ENCODE measurements at regions not wholly inside any gene's neighbourhood (a gene's known extent, or its start where the extent isn't known, plus 50 kb on each side); places are given as distances from the start of the nearest gene placed in this dataset.

GRCh38 chr12:105907982-105908381 is 230.8 kb downstream of the NUAK1 start:
- DNase-seq (ENCODE audit: low spot score in 2 of 2) (no peak), FAIRE-seq (no peak)

GRCh38 chr12:105910030-105910429 is 228.7 kb downstream of the NUAK1 start:
- DNase-seq (ENCODE audit: low spot score in 2 of 2) (no peak), FAIRE-seq (no peak)

GRCh38 chr12:105911966-105912365 is 226.8 kb downstream of the NUAK1 start:
- no peak for FAIRE-seq
- no peak for DNase-seq (ENCODE audit: low spot score in 2 of 2)

GRCh38 chr12:105912882-105913678 is 225.7 kb downstream of the NUAK1 start:
- no peak for FAIRE-seq

GRCh38 chr12:105915997-105916759 is 222.6 kb downstream of the NUAK1 start:
- DNase-seq (ENCODE audit: low spot score in 2 of 2) (no peak), FAIRE-seq (no peak)

More at GRCh38 chr12:105912882-105913678, 225.7 kb downstream of the NUAK1 start:
- no peak for DNase-seq (ENCODE audit: low spot score in 2 of 2)

GRCh38 chr12:105916760-105917039 is 222.1 kb downstream of the NUAK1 start:
- DNase-seq (ENCODE audit: low spot score in 2 of 2) (no peak), FAIRE-seq (no peak)

- DNase-seq (ENCODE audit: low spot score in 2 of 2), result peak in 1 of 2 donors; percentile 12
- FAIRE-seq, result no peak
Measured at GRCh38 chr12:105920161-105920684, 218.5 kb downstream of the NUAK1 start.

- DNase-seq (ENCODE audit: low spot score in 2 of 2), result no peak
- FAIRE-seq, result no peak
Measured at GRCh38 chr12:105921055-105921454, 217.7 kb downstream of the NUAK1 start.

- no peak for FAIRE-seq
- no peak for DNase-seq (ENCODE audit: low spot score in 2 of 2)
Measured at GRCh38 chr12:105921872-105922669, 216.7 kb downstream of the NUAK1 start.

GRCh38 chr12:105922670-105923102 is 216.1 kb downstream of the NUAK1 start:
- no peak for FAIRE-seq
- DNase-seq (ENCODE audit: low spot score in 2 of 2), result no peak

GRCh38 chr12:105924526-105925208 is 214.1 kb downstream of the NUAK1 start:
- DNase-seq (ENCODE audit: low spot score in 2 of 2) (no peak), FAIRE-seq (no peak)

- DNase-seq (ENCODE audit: low spot score in 2 of 2), result no peak
- no peak for FAIRE-seq
Measured at GRCh38 chr12:105927564-105927963, 211.2 kb downstream of the NUAK1 start.

GRCh38 chr12:105928436-105928835 is 210.3 kb downstream of the NUAK1 start:
- FAIRE-seq (no peak), DNase-seq (ENCODE audit: low spot score in 2 of 2) (no peak)

- FAIRE-seq (no peak), DNase-seq (ENCODE audit: low spot score in 2 of 2) (no peak)
Measured at GRCh38 chr12:105929192-105929591, 209.6 kb downstream of the NUAK1 start.

- FAIRE-seq, result no peak
- no peak for DNase-seq (ENCODE audit: low spot score in 2 of 2)
Measured at GRCh38 chr12:105930557-105931503, 207.9 kb downstream of the NUAK1 start.

- FAIRE-seq (no peak), DNase-seq (ENCODE audit: low spot score in 2 of 2) (no peak)
Measured at GRCh38 chr12:105931762-105932570, 206.8 kb downstream of the NUAK1 start.

- DNase-seq (ENCODE audit: low spot score in 2 of 2), result no peak
- FAIRE-seq, result no peak
Measured at GRCh38 chr12:105933671-105934665, 204.8 kb downstream of the NUAK1 start.

Data from frontal cortex (tissue), 3 donors.